ENCODE measurements at regions not wholly inside any gene's neighbourhood (a gene's known extent, or its start where the extent isn't known, plus 50 kb on each side); places are given as distances from the start of the nearest gene placed in this dataset.

GRCh38 chr9:135394131-135394530 is 85.5 kb upstream of the PPP1R26 start:
- TF ChIP-seq REST (IDR thresholded peaks at IDR 0.05; ENCODE audit: insufficient read depth in 1 of 2, low read depth in 2 of 2, low read length in 2 of 2) = no peak
- no peak for TF ChIP-seq TAF1 (IDR thresholded peaks at IDR 0.05; ENCODE audit: borderline replicate concordance, insufficient read depth, low read length)
- TF ChIP-seq SIN3A (IDR thresholded peaks at IDR 0.05; ENCODE audit: borderline replicate concordance, insufficient read depth, low read length) = no peak
